H9 (cell line): ENCODE measurements at regions not wholly inside any gene's neighbourhood (a gene's known extent, or its start where the extent isn't known, plus 50 kb on each side); places are given as distances from the start of the nearest gene placed in this dataset.

ENCODE experiments used
- DNase-seq: peaks from one replicate; pipeline ENCODE4 v3.0.0-alpha.2; 2017
- H2AFZ ChIP-seq: one replicate; pipeline ENCODE4 v1.6.1; 2013; ENCODE audit warnings: mild to moderate bottlenecking, low read length, control low read depth, moderate library complexity
- H2AK5ac ChIP-seq: 2 replicates; pipeline ENCODE4 v1.6.1; 2013; ENCODE audit warnings: low read length, control low read depth, mixed read lengths; ENCODE audit not compliant: insufficient read length
- H2BK120ac ChIP-seq: one replicate; pipeline ENCODE4 v1.6.1; 2013; ENCODE audit warnings: low read depth, mild to moderate bottlenecking, low read length, control low read depth, inconsistent platforms; ENCODE audit not compliant: poor library complexity, severe bottlenecking
- H2BK12ac ChIP-seq: 2 replicates; pipeline ENCODE4 v1.6.1; 2013; ENCODE audit warnings: low read length, control low read depth, mixed read lengths, low read depth; ENCODE audit not compliant: insufficient read length
- H2BK15ac ChIP-seq: 2 replicates; pipeline ENCODE4 v1.6.1; 2013; ENCODE audit warnings: low read depth, low read length, control low read depth
- H2BK20ac ChIP-seq: one replicate; pipeline ENCODE4 v1.6.1; 2013; ENCODE audit warnings: low read depth, mild to moderate bottlenecking, low read length, control low read depth, inconsistent platforms; ENCODE audit not compliant: poor library complexity, severe bottlenecking
- H2BK5ac ChIP-seq: 2 replicates; pipeline ENCODE4 v1.6.1; 2013; ENCODE audit warnings: low read length, control low read depth, mixed read lengths; ENCODE audit not compliant: insufficient read length
- H3K14ac ChIP-seq: 2 replicates; pipeline ENCODE4 v1.6.1; 2013; ENCODE audit warnings: low read length, control low read depth; ENCODE audit not compliant: insufficient read depth
- H3K18ac ChIP-seq: 2 replicates; pipeline ENCODE4 v1.6.1; 2013; ENCODE audit warnings: low read depth, mild to moderate bottlenecking, mixed read lengths, low read length, control low read depth; ENCODE audit not compliant: insufficient read length
- H3K23ac ChIP-seq: 2 replicates; pipeline ENCODE4 v1.6.1; 2013; ENCODE audit warnings: low read length, control low read depth, mixed read lengths, low read depth; ENCODE audit not compliant: insufficient read length
- H3K23me2 ChIP-seq: 2 replicates; pipeline ENCODE4 v1.6.1; 2013; ENCODE audit warnings: low read depth, mild to moderate bottlenecking, mixed read lengths, low read length, control low read depth; ENCODE audit not compliant: insufficient read length, poor library complexity, severe bottlenecking
- H3K27ac ChIP-seq: 2 replicates; pipeline ENCODE4 v1.5.1; 2013; ENCODE audit warnings: low read length, control low read depth, mixed read lengths, low read depth; ENCODE audit not compliant: insufficient read length
- H3K27me3 ChIP-seq: 2 replicates; pipeline ENCODE4 v1.6.1; 2013; ENCODE audit warnings: low read length, control low read depth, inconsistent platforms; ENCODE audit not compliant: insufficient read depth
- H3K4ac ChIP-seq: 2 replicates; pipeline ENCODE4 v1.6.1; 2013; ENCODE audit warnings: low read depth, mild to moderate bottlenecking, control low read depth, inconsistent platforms, low read length, moderate library complexity
- H3K4me1 ChIP-seq: 2 replicates; pipeline ENCODE4 v1.6.1; 2013; ENCODE audit warnings: low read length, control low read depth, inconsistent platforms; ENCODE audit not compliant: insufficient read depth
- H3K4me2 ChIP-seq: 2 replicates; pipeline ENCODE4 v1.6.1; 2013; ENCODE audit warnings: low read length, control low read depth, mixed read lengths; ENCODE audit not compliant: insufficient read length, insufficient read depth
- H3K56ac ChIP-seq: 2 replicates; pipeline ENCODE4 v1.6.1; 2013; ENCODE audit warnings: low read depth, mild to moderate bottlenecking, mixed read lengths, low read length, control low read depth; ENCODE audit not compliant: insufficient read length
- H3K79me1 ChIP-seq: 2 replicates; pipeline ENCODE4 v1.6.1; 2013; ENCODE audit warnings: low read depth, mild to moderate bottlenecking, moderate library complexity, low read length, control low read depth, inconsistent platforms; ENCODE audit not compliant: insufficient read depth, poor library complexity, severe bottlenecking
- H3K79me2 ChIP-seq: 2 replicates; pipeline ENCODE4 v1.6.1; 2013; ENCODE audit warnings: low read length, control low read depth, inconsistent platforms; ENCODE audit not compliant: insufficient read depth
- H3K9ac ChIP-seq: 2 replicates; pipeline ENCODE4 v1.6.1; 2013; ENCODE audit warnings: low read length, control low read depth, mixed read lengths; ENCODE audit not compliant: insufficient read length; ENCODE audit errors: extremely low read depth
- H3K9me3 ChIP-seq: one replicate; pipeline ENCODE4 v1.6.1; 2013; ENCODE audit warnings: low read depth, low read length, inconsistent platforms; ENCODE audit not compliant: control insufficient read depth
- H3T11ph ChIP-seq: one replicate; pipeline ENCODE4 v1.6.1; 2013; ENCODE audit warnings: mild to moderate bottlenecking, low read length, control low read depth, inconsistent platforms
- H4K20me1 ChIP-seq: one replicate; pipeline ENCODE4 v1.6.1; 2013; ENCODE audit not compliant: control insufficient read depth, insufficient read length, insufficient read depth
- H4K5ac ChIP-seq: 2 replicates; pipeline ENCODE4 v1.6.1; 2013; ENCODE audit warnings: low read depth, mild to moderate bottlenecking, mixed read lengths, low read length, control low read depth; ENCODE audit not compliant: insufficient read length
- H4K8ac ChIP-seq: replicated peaks from 2 replicates; pipeline ENCODE4 v1.6.1; 2013; ENCODE audit warnings: low read length, control low read depth, mixed read lengths, low read depth; ENCODE audit not compliant: insufficient read length
- H4K91ac ChIP-seq: 2 replicates; pipeline ENCODE4 v1.6.1; 2013; ENCODE audit warnings: low read depth, mild to moderate bottlenecking, moderate library complexity, mixed read lengths, low read length, control low read depth; ENCODE audit not compliant: insufficient read length
- H3K27ac Mint-ChIP-seq, 3 experiments: 2 replicates in 2 of 3; 3 replicates in 1 of 3; pipeline ENCODE4 v1.8.0; 2020 to 2021; ENCODE audit warnings: mixed read lengths in 3 of 3, mild to moderate bottlenecking in 1 of 3, moderate library complexity in 1 of 3
- H3K27me3 Mint-ChIP-seq: 2 replicates; pipeline ENCODE4 v1.8.0; 2021; ENCODE audit warnings: low read depth, mild to moderate bottlenecking, moderate library complexity, mixed read lengths
- H3K36me3 Mint-ChIP-seq, 3 experiments: 2 replicates in 2 of 3; 3 replicates in 1 of 3; pipeline ENCODE4 v1.8.0; 2020 to 2021; ENCODE audit warnings: low read depth in 3 of 3, mixed read lengths in 3 of 3; ENCODE audit not compliant: insufficient read depth in 1 of 3
- H3K4me1 Mint-ChIP-seq, 2 experiments: 2 replicates each; pipeline ENCODE4 v1.8.0; 2020; ENCODE audit warnings: mixed read lengths in 2 of 2
- H3K4me3 Mint-ChIP-seq, 2 experiments: 2 replicates in 1 of 2; 3 replicates in 1 of 2; pipeline ENCODE4 v1.8.0; 2020 to 2021; ENCODE audit warnings: mild to moderate bottlenecking in 2 of 2, mixed read lengths in 2 of 2, moderate library complexity in 1 of 2
- H3K9me3 Mint-ChIP-seq, 2 experiments: 2 replicates in 1 of 2; 3 replicates in 1 of 2; pipeline ENCODE4 v1.8.0; 2020; ENCODE audit warnings: mild to moderate bottlenecking in 2 of 2, mixed read lengths in 2 of 2, moderate library complexity in 1 of 2
- CTCF ChIP-seq: fragments of 200-600 bp; sonication (generic); conservative IDR thresholded peaks from 3 replicates; pipeline ENCODE4 v1.8.0; 2021; ENCODE audit warnings: antibody characterized with exemption, mild to moderate bottlenecking
- WGBS: extraction: QIAGEN DNeasy Blood & Tissue Kit; methylation state at CpG from one replicate; pipeline ENCODE4 v1.1.7; 2013; ENCODE audit warnings: missing lambda C conversion rate, low lambda C conversion rate, mixed read lengths; ENCODE audit not compliant: insufficient read length; ENCODE audit errors: extremely low coverage; 5-methylcytosine and 5-hydroxymethylcytosine counted together

DNA sequence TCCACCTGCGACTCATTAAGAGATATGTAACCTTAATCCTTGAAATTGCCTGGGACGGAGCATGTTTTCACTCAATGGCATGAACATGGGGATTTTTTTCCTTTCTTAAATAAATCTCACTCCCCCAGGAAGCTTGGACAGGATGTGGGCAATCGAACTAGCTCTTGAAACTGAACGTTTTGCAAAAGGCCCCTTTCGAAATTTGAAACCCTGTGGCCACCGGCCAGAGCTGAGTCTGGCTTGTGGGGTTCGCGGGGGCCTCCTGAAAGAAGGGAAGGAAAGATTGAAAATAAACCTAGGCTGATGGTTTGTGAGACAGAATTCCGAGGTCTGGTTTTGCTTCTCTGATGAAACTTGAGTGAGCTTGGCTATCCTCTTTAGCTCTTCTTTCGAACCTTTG, 101.4 kb upstream of the RTL1 start:
- Histone ChIP-seq H3K56ac (no peak overlapping the region), H4K5ac (no peak overlapping the region), H3K23ac (no peak overlapping the region), H2BK120ac (no peak overlapping the region), H2AK5ac (no peak overlapping the region), H3K79me2 (no peaks in the 10 kb centered on the region), H3T11ph (no peak overlapping the region), H3K23me2 (no peaks in the 10 kb centered on the region), H3K14ac (no peak overlapping the region), H4K8ac (no peak overlapping the region), H2AFZ (no peak overlapping the region), H4K91ac (no peak overlapping the region), H3K79me1 (no peaks in the 10 kb centered on the region), H3K4me1 (no peaks in the 10 kb centered on the region), H2BK12ac (no peak overlapping the region), H3K9me3 (no peaks in the 10 kb centered on the region), H4K20me1 (no peaks in the 10 kb centered on the region), H3K18ac (no peak overlapping the region), H3K27ac (no peak overlapping the region), H3K27me3 (no peaks in the 10 kb centered on the region; the same call in 1 of the 2 replicates), H2BK15ac (no peak overlapping the region), H3K4ac (no peak overlapping the region), H3K4me2 (no peak overlapping the region), H3K9ac (no peak overlapping the region), H2BK5ac (no peak overlapping the region), H2BK20ac (no peak overlapping the region)
- no peak for DNase-seq
- WGBS = no CpG with 5 or more reads among the region's 10 CpGs
- Mint-ChIP-seq H3K4me3 (no peak overlapping the region; a peak in 1 of 5 replicates), H3K27me3 (peaks cover 15% of the 10 kb centered on the region), H3K27ac (no peak overlapping the region; a peak in 2 of 7 replicates), H3K36me3 (no peaks in the 10 kb centered on the region), H3K4me1 (peaks cover 7 to 8% of the 10 kb centered on the region in 2 experiments; a peak in 3 of 4 replicates), H3K9me3 (peaks cover 0 to 2% of the 10 kb centered on the region in 2 experiments; a peak in 2 of 5 replicates)
- no peak for TF ChIP-seq CTCF
